Lung (tissue), 11 donors: ENCODE measurements at regions not wholly inside any gene's neighbourhood (a gene's known extent, or its start where the extent isn't known, plus 50 kb on each side); places are given as distances from the start of the nearest gene placed in this dataset.

Source experiments
- ATAC-seq: fragments of 200-7000 bp; cut with Tn5 transposase; one replicate; pipeline ENCODE4 v1.9.1; 2020; ENCODE audit warnings: moderate number of reproducible peaks; ENCODE audit not compliant: insufficient read depth, low FRiP score
- DNase-seq, 3 donors: peaks; one replicate each; pipeline ENCODE4 v3.0.0-alpha.2; 2013 to 2017
- H3K27ac ChIP-seq, 2 donors: one replicate each; pipeline ENCODE4 v1.5.1; 2013; ENCODE audit warnings: mild to moderate bottlenecking in 2 of 2, moderate library complexity in 2 of 2, control low read depth in 1 of 2, inconsistent platforms in 1 of 2, low read depth in 1 of 2, low read length in 1 of 2
- H3K27me3 ChIP-seq, 3 donors: one replicate each; pipeline ENCODE4 v1.5.1; 2013; ENCODE audit warnings: low read length in 2 of 3; ENCODE audit not compliant: control insufficient read depth in 3 of 3, insufficient read depth in 3 of 3
- H3K36me3 ChIP-seq, 4 donors: one replicate each; pipeline ENCODE4 v1.5.1; 2013; ENCODE audit warnings: low read length in 4 of 4, mild to moderate bottlenecking in 1 of 4, moderate library complexity in 1 of 4; ENCODE audit not compliant: control insufficient read depth in 4 of 4, insufficient read depth in 4 of 4
- H3K4me1 ChIP-seq, 5 donors: one replicate each; pipeline ENCODE4 v1.5.1; 2013; ENCODE audit warnings: low read length in 5 of 5, mild to moderate bottlenecking in 2 of 5, moderate library complexity in 1 of 5; ENCODE audit not compliant: control insufficient read depth in 5 of 5, insufficient read depth in 5 of 5
- H3K4me3 ChIP-seq: one replicate; pipeline ENCODE4 v1.5.1; 2013; ENCODE audit warnings: mild to moderate bottlenecking, control low read depth, moderate library complexity
- H3K9ac ChIP-seq, 2 donors: one replicate each; pipeline ENCODE4 v1.5.1; 2013; ENCODE audit warnings: low read length in 2 of 2, control low read depth in 1 of 2; ENCODE audit not compliant: insufficient read depth in 1 of 2
- H3K9me3 ChIP-seq, 4 donors: one replicate each; pipeline ENCODE4 v1.5.1; 2013; ENCODE audit warnings: low read length in 3 of 4, mild to moderate bottlenecking in 1 of 4, moderate library complexity in 1 of 4; ENCODE audit not compliant: control insufficient read depth in 4 of 4, insufficient read depth in 3 of 4
- WGBS, 2 donors: extraction: QIAGEN DNeasy Blood & Tissue Kit; methylation state at CpG; one replicate each; pipeline ENCODE4 v1.1.7; 2013; 5-methylcytosine and 5-hydroxymethylcytosine counted together
- TF ChIP-seq, protein P1 (sequence below): IDR thresholded peaks from 2 replicates; pipeline ENCODE4 v1.5.1; 2012; ENCODE audit warnings: mild to moderate bottlenecking; ENCODE audit errors: control extremely low read depth, extremely low read depth
- donor health status: control.
- donor health status: control.
- donor health status: Bipolar disorder and iron deficiency.
- donor health status: healthy.
- donor health status: DM: yes; HTN: yes; CAD: no.

DNA sequence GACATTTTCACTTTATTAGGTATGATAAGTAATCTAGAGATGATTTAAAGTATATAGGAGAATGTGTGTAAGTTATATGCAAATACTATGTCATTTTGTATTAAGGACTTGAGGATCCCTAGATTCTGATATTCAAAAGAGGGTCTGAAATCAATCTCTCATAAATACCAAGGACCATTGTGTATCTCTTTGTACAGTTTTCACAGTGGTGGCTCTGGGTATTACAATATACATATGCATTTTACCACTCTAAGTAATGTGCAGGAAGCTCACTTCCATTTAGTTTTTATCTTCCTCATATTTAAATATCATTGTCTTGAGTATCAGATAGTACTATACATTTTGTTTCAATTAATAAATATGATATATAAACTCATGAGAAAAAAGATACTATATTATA, 862.6 kb upstream of the PCDH20 start:
- no peak for ATAC-seq
- H3K36me3 ChIP-seq: no peaks in the 10 kb centered on the region
- no peaks in the 10 kb centered on the region for H3K9me3 ChIP-seq
- TF ChIP-seq, protein P1, sequence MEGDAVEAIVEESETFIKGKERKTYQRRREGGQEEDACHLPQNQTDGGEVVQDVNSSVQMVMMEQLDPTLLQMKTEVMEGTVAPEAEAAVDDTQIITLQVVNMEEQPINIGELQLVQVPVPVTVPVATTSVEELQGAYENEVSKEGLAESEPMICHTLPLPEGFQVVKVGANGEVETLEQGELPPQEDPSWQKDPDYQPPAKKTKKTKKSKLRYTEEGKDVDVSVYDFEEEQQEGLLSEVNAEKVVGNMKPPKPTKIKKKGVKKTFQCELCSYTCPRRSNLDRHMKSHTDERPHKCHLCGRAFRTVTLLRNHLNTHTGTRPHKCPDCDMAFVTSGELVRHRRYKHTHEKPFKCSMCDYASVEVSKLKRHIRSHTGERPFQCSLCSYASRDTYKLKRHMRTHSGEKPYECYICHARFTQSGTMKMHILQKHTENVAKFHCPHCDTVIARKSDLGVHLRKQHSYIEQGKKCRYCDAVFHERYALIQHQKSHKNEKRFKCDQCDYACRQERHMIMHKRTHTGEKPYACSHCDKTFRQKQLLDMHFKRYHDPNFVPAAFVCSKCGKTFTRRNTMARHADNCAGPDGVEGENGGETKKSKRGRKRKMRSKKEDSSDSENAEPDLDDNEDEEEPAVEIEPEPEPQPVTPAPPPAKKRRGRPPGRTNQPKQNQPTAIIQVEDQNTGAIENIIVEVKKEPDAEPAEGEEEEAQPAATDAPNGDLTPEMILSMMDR: no peak
- no peak overlapping the region for H3K27ac ChIP-seq
- H3K4me1 ChIP-seq: no peaks in the 10 kb centered on the region
- H3K27me3 ChIP-seq: no peaks in the 10 kb centered on the region
- no peak for DNase-seq
- no peak overlapping the region for H3K4me3 ChIP-seq
- no peak overlapping the region for H3K9ac ChIP-seq

DNA sequence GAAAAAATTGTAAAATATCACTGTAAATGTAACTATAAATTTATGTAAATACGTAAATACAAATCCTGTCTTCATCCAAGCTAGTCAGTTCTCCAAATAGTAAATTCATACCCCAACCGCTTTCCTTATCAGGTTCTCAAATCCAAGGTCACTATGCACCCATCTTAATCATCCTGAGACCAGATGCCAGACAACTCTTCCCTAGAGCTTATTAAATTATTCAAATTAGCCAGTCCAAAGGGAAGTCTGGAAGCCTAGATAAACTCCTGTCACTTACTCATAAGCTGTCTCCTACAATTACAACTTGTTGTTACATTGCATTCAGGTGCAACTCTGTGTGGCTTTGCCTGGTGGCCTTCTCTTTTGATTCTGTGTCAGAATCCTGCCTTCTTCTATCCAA, 836.1 kb upstream of the PCDH20 start:
- 84 to 88% methylated on average over 2 of the region's 2 CpGs for WGBS, 2 donors
- TF ChIP-seq, protein P1: no peak
- H3K9ac ChIP-seq: no peak overlapping the region
- H3K4me3 ChIP-seq: no peak overlapping the region
- no peak for ATAC-seq
- no peak overlapping the region for H3K27ac ChIP-seq
- no peaks in the 10 kb centered on the region for H3K4me1 ChIP-seq
- DNase-seq: no peak
- H3K27me3 ChIP-seq: no peaks in the 10 kb centered on the region
- no peaks in the 10 kb centered on the region for H3K36me3 ChIP-seq
- H3K9me3 ChIP-seq: peaks cover 0 to 3% (median 0%) of the 10 kb centered on the region in 4 donors

DNA sequence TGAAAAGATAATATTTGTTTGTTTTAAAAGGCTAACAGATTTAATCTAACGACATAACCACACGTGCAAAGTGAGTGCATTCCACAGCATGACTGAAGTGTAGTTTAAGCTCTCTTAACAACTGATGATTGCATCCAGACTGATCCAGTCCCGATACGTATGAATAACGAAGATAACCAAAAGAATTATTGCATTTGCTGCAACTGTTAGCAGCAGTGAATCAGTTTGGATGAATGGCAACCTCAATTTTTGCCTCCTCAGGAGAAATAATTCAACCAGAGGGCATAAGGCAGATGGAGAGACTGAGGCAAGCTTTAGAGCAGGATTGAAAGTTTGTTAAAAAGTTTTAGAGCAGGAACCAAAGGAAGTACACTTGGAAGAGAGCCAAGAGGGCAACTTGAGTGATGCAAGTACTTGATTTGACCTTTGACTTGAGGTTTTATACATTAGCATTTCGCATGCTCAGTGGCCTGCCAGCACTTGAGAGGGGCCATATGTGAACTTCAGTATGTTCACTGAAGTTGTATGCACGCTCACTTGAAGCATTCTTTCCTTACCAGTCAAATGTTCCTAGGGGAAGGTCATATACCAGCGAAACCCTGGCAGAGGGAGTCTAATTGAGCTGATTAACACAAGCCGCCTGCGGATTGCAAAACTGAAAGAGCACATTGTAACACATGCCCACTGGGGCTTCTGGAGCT, 835.0 kb upstream of the PCDH20 start:
- WGBS, 2 donors: 57 to 77% methylated on average over 10 of the region's 10 CpGs
- no peaks in the 10 kb centered on the region for H3K4me1 ChIP-seq
- no peak overlapping the region for H3K9ac ChIP-seq
- H3K27me3 ChIP-seq: no peaks in the 10 kb centered on the region
- DNase-seq (peak in 2 of 3 donors; percentile 11 to 18), ATAC-seq (no peak)
- H3K9me3 ChIP-seq: peaks cover 0 to 3% (median 0%) of the 10 kb centered on the region in 4 donors
- TF ChIP-seq, protein P1: no peak
- H3K4me3 ChIP-seq: no peak overlapping the region
- no peak overlapping the region for H3K27ac ChIP-seq
- H3K36me3 ChIP-seq: no peaks in the 10 kb centered on the region

DNA sequence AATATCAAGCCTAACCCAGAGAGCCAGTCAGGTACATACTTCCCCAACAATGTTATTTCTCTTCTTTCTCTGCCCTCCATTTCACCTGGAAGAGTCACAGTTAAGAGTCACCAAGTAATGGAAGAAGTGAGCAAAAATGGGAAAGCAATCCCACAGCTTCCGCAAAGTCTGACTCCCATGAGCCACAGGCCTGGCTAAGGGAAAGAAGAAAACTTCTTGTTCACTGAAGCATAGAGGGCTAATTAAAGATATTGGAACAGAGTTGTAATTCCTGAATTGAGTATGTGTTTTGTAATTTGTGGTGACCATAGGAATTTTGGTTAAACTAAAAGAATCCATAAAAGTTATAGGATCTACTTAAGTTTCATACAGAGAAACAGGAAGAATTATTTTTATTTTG, 830.9 kb upstream of the PCDH20 start:
- H3K27me3 ChIP-seq: no peaks in the 10 kb centered on the region
- ATAC-seq: no peak
- H3K4me3 ChIP-seq: no peak overlapping the region
- H3K36me3 ChIP-seq: no peaks in the 10 kb centered on the region
- no peak overlapping the region for H3K27ac ChIP-seq
- DNase-seq: no peak
- H3K9ac ChIP-seq: no peak overlapping the region
- TF ChIP-seq, protein P1: no peak
- no peaks in the 10 kb centered on the region for H3K4me1 ChIP-seq
- peaks cover 0 to 3% (median 0%) of the 10 kb centered on the region in 4 donors for H3K9me3 ChIP-seq
- WGBS, 2 donors: 94 to 97% methylated on average over 1 of the region's 1 CpG
